Epithelial cell of prostate (primary cell): ENCODE measurements at regions not wholly inside any gene's neighbourhood (a gene's known extent, or its start where the extent isn't known, plus 50 kb on each side); places are given as distances from the start of the nearest gene placed in this dataset.
"Not testable (repeated sequence)": the region's sequence is repeated elsewhere in the genome, so short reads cannot be mapped to it uniquely, and the experiment has no call there.

Experiments
- DNase-seq: peaks from one replicate; pipeline ENCODE4 v3.0.0-alpha.2; 2011; ENCODE audit warnings: low read depth, low spot score
- H3K27ac ChIP-seq: fragments of 450-650 bp; 2 replicates; pipeline ENCODE4 v1.5.1; 2017; ENCODE audit warnings: mild to moderate bottlenecking

GRCh38 chr6:85908120-85908519 is 265.4 kb upstream of the SYNCRIP start:
- DNase-seq, H3K27ac ChIP-seq: not testable (repeated sequence)

GRCh38 chr6:85892346-85892745 is 249.7 kb upstream of the SYNCRIP start:
- DNase-seq, result no peak
- no peak overlapping the region for H3K27ac ChIP-seq

- H3K27ac ChIP-seq, result no peak overlapping the region
- DNase-seq, result peak; percentile 2
These were observed 244.8 kb upstream of the SYNCRIP start for GRCh38 chr6:85887461-85887860.

GRCh38 chr6:85868685-85869084 is 226.0 kb upstream of the SYNCRIP start:
- H3K27ac ChIP-seq, result no peak overlapping the region
- DNase-seq, result no peak

GRCh38 chr6:85867595-85867994 is 224.9 kb upstream of the SYNCRIP start:
- no peak overlapping the region for H3K27ac ChIP-seq
- no peak for DNase-seq

GRCh38 chr6:85866758-85867401 is 224.2 kb upstream of the SYNCRIP start:
- H3K27ac ChIP-seq, result no peak overlapping the region
- DNase-seq, result no peak

GRCh38 chr6:85866370-85866730 is 223.7 kb upstream of the SYNCRIP start:
- DNase-seq, result no peak
- H3K27ac ChIP-seq, result no peak overlapping the region

GRCh38 chr6:85865420-85866369 is 223.0 kb upstream of the SYNCRIP start:
- peak; percentile 12 for DNase-seq
- H3K27ac ChIP-seq, result no peak overlapping the region

- DNase-seq, result peak; percentile 5
These were observed 222.0 kb upstream of the SYNCRIP start for GRCh38 chr6:85864453-85865401.

GRCh38 chr6:85856235-85856634 is 213.5 kb upstream of the SYNCRIP start:
- no peak for DNase-seq
- H3K27ac ChIP-seq, result no peak overlapping the region

More at GRCh38 chr6:85864453-85865401, 222.0 kb upstream of the SYNCRIP start:
- H3K27ac ChIP-seq, result no peak overlapping the region

GRCh38 chr6:85838351-85839119 is 195.8 kb upstream of the SYNCRIP start:
- not testable (repeated sequence) for H3K27ac ChIP-seq, DNase-seq

- H3K27ac ChIP-seq, result no peak overlapping the region
- no peak for DNase-seq
These were observed 186.3 kb upstream of the SYNCRIP start for GRCh38 chr6:85828973-85829372.

- no peak for DNase-seq
- no peak overlapping the region for H3K27ac ChIP-seq
These were observed 184.3 kb upstream of the SYNCRIP start for GRCh38 chr6:85826997-85827396.

- H3K27ac ChIP-seq, result no peak overlapping the region
- no peak for DNase-seq
These were observed 181.6 kb upstream of the SYNCRIP start for GRCh38 chr6:85824329-85824728.

GRCh38 chr6:85810558-85810957 is 167.9 kb upstream of the SYNCRIP start:
- no peak overlapping the region for H3K27ac ChIP-seq
- no peak for DNase-seq

GRCh38 chr6:85803721-85804120 is 161.0 kb upstream of the SYNCRIP start:
- no peak for DNase-seq
- H3K27ac ChIP-seq, result no peak overlapping the region

GRCh38 chr6:85802162-85802561 is 159.5 kb upstream of the SYNCRIP start:
- H3K27ac ChIP-seq, result no peak overlapping the region
- no peak for DNase-seq

- H3K27ac ChIP-seq, result no peak overlapping the region
- DNase-seq, result no peak
These were observed 156.4 kb upstream of the SYNCRIP start for GRCh38 chr6:85798931-85799652.

- H3K27ac ChIP-seq, result no peak overlapping the region
- DNase-seq, result no peak
These were observed 155.3 kb upstream of the SYNCRIP start for GRCh38 chr6:85797993-85798392.
